ENCODE measurements at regions not wholly inside any gene's neighbourhood (a gene's known extent, or its start where the extent isn't known, plus 50 kb on each side); places are given as distances from the start of the nearest gene placed in this dataset.

DNA sequence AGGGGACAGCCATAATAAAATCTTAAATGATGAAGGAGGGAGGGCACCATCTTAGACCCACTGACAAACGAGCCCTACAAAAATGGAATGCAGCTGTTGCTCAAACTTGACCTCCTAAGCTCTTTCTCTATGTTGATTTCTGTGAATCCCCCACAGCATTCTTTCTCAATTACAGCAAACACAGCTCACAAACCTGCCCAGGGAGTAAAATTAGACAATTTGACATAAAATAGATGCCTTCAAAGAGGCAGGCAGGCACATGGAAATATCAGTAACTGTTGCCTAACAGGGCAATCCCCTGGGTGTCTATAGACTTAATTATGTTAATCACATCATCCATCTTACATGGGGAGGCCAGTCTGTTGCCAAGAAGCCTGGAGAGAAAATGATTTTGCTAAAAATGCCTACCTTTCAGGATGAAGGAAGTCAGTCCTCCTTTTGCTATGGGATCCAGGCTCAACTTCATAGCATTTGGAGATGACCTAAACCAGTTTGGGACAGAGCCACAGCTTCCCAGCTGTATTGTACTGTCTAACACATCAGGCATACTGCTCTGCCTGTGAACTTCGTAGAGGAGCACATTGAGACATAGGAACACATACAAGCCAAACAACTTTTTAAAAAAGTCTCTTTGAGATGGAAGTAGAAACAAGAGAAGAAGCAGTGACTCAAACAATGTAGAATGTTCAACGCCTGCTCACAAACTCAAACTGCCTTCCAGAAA is 1177.4 kb downstream of the SORCS1 start:
- intact Hi-C loops (cut with micrococcal nuclease), result no loop called here

GRCh38 chr10:105986486-105986885 is 1178.0 kb downstream of the SORCS1 start:
- intact Hi-C loops (cut with micrococcal nuclease), result no loop called here

DNA sequence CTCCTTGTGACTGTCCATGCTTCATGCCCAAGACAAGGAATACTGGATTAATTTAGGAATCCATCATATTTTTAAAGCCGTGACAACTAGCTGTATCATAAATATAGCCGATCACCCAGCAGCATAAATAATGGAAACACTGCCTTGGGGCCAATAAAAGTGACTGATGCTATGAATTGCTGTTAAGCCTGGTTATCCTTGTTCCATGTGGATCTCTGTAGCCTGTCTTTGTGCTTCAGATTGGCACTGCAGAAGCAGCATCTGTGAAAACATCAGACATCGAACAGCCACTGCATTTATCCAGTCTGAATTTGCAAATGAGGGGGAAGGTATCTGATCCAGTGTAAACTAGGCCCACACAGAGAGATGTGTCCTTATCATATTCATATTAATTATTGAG is 1181.8 kb downstream of the SORCS1 start:
- intact Hi-C loops (cut with micrococcal nuclease), result no loop called here

- intact Hi-C loops (cut with micrococcal nuclease), result no loop called here
These were observed 1182.8 kb downstream of the SORCS1 start for GRCh38 chr10:105981679-105982078.

DNA sequence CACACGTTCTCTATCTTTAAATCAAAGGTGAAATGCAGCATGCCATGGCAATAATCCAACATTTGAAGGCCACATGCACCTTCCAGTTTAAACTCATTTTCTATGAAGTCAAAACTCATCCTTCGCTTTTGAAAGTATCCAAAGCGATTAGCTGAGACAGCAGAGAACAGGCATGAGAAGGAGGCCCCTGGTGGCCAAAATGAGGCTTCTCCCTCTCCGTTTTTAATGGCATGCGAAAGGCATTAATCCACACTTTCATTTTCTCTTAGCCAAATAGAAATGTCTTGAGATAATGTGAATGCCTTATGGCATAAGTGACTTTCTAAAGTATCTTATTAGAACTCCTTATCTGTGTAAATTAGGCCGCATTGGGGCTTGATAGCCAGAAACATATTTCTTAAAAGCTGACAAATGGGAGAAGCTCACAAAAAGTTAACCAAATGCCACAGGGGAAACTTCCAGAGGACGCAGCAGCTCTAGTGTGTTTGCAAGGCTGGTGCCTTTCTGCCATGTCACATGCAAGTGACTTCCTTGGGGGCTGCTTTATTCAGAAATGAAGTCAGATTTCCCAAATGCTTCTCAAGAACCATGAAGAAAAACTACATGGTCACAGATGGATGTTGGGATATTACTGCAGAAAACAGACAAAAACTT is 1189.6 kb downstream of the SORCS1 start:
- intact Hi-C loops (cut with micrococcal nuclease), result loop anchor here (2.0 kb wide), 1 partner anchor 24 kb away; no protein-coding TSS in a partner anchor

GRCh38 chr10:105973902-105974301 is 1190.6 kb downstream of the SORCS1 start:
- intact Hi-C loops (cut with micrococcal nuclease), result loop anchor here (2.0 kb wide), 1 partner anchor 23 kb away; no protein-coding TSS in a partner anchor

DNA sequence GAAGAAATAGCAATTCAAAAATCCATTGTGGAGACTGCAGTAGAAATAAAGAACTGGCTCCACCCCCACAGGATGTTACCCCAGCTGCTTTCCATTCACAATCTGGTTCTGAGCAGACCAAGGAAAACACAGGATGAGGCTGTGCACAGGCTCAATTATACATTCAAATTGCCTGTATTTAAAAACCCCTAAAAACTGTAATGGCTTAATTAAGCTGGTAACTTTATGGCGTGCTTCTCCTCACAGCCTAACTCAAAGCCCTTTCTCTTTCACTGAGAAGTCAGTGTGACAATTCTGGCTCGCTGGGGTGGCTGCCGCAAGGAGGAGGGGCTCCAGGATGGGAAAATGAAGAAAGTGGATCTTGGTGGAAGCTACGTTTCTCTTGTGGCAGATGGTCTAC is 1191.1 kb downstream of the SORCS1 start:
- intact Hi-C loops (cut with micrococcal nuclease), result no loop called here

- intact Hi-C loops (cut with micrococcal nuclease), result no loop called here
These were observed 1193.0 kb downstream of the SORCS1 start for GRCh38 chr10:105971460-105971859.

GRCh38 chr10:105969884-105970377 is 1194.6 kb downstream of the SORCS1 start:
- intact Hi-C loops (cut with micrococcal nuclease), result no loop called here

DNA sequence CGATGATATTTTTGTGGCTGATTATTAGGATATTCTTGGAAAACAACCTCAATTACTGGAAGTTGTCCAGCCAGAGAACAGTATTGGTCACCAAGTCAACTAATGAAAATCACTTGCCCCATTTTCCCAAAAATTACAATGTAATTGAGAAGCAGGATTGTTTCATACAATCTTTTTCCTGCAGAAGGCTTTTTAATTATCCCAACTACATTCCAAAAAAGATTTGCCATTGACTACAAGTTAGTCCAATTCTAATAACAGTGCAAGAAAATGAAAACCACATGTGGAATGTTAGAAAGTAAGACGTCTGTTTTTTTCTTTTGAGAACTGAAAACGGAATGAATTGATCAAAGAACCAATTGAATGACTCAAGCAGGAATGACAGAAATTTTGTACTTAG is 1195.8 kb downstream of the SORCS1 start:
- intact Hi-C loops (cut with micrococcal nuclease), result no loop called here

DNA sequence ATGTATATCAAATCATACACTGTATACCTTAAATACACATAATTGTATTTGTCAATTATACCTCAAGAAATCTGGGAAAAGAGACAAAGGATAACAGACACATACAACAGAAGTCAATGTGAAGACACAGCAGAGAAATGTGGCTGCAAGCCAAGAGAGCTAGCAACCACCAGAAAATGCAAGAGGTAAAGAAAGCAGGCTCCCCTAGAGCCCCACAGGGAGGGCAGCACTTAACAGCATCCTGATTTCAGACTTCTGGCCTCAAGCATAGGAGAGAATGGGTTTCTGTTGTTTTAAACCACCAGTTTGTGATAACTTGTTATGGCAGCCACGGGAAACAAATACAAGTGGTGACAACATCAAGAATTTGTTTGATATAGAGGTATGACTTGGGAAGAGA is 1197.2 kb downstream of the SORCS1 start:
- intact Hi-C loops (cut with micrococcal nuclease), result no loop called here

- intact Hi-C loops (cut with micrococcal nuclease), result no loop called here
These were observed 1199.4 kb downstream of the SORCS1 start for GRCh38 chr10:105965141-105965540.

DNA sequence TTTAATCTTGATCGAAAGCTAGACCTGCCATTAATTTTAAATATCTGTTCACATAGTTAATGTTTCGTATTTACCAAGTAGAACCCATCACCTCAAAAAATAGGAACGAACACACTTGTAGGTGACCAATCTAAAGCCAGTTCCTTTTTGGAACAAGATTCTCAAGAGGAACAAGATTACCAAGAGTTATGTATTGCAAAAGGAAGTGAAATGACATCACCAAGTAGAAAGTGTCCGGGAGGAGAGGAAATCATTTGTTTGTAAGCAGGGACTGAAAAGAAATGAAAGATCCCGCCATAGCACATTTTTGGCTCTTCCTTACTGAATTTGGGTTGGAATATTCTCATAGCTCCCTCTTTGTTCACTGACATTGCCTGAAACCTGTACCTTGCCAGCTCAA is 1200.5 kb downstream of the SORCS1 start:
- intact Hi-C loops (cut with micrococcal nuclease), result no loop called here

GRCh38 chr10:105963334-105963884 is 1201.1 kb downstream of the SORCS1 start:
- intact Hi-C loops (cut with micrococcal nuclease), result no loop called here

GRCh38 chr10:105956550-105956949 is 1208.0 kb downstream of the SORCS1 start:
- intact Hi-C loops (cut with micrococcal nuclease), result no loop called here

- intact Hi-C loops (cut with micrococcal nuclease), result no loop called here
These were observed 1210.6 kb downstream of the SORCS1 start for GRCh38 chr10:105953861-105954260.

GRCh38 chr10:105953056-105953455 is 1211.5 kb downstream of the SORCS1 start:
- intact Hi-C loops (cut with micrococcal nuclease), result no loop called here

GRCh38 chr10:105952153-105952552 is 1212.4 kb downstream of the SORCS1 start:
- intact Hi-C loops (cut with micrococcal nuclease), result no loop called here

GRCh38 chr10:105950410-105950809 is 1214.1 kb downstream of the SORCS1 start:
- intact Hi-C loops (cut with micrococcal nuclease), result loop anchor here (1.0 to 2.0 kb wide), 2 partner anchors 24 to 239 kb away; no protein-coding TSS in a partner anchor

DNA sequence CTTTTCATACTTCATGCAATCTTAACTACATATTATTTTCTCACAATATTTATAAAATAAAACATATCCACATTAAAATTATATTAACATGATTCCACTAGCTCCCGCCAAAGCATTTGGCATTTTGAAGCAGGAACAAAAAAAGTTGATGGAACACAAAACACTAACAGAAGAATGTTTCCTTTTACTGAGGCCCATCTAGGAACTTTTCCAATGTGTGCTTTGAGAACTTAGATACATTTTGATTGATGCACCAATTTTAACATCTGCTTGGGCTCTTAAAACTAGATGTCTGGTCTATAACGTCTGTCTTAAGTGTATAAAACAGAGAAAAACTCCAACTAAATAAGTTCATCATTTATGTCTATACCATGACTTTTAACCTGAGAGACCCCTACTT is 1214.8 kb downstream of the SORCS1 start:
- intact Hi-C loops (cut with micrococcal nuclease), result loop anchor here (1.0 to 2.0 kb wide), 2 partner anchors 25 to 240 kb away; no protein-coding TSS in a partner anchor

DNA sequence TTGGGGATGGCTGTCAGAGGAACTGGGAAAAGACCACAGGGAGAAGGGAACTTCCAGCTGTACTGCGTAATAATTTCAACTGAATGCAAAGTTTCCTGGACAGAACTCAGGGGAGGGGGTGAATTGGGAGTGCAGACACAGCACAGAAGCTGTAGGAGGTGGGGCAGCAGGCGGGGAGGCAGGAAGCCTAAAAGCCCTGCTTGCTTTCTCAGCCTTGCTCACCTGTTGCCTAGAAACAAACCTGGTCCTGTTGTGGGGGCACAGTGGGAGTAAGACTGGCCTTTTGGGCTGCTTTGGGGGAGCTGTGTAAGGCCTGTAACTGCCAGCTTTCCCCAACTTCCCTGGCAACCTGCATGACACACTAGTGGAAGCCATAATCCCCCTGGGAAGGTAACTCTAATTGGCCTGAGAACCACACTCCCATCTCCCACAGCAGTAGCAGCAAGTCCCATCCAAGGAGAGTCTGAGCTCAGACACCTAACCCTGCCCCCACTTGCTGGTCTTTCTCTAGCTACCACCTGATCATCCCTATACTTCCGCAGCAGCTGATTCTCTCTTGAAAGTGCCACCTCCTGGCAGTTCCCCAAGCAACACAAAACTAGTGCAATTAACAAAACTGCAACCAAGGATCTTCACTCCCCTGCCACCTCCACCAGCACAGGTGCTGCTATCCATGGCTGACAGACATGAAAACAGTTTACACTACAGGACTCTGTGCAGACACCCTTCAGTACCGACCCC is 1239.3 kb downstream of the SORCS1 start:
- intact Hi-C loops (cut with micrococcal nuclease), result no loop called here

DNA sequence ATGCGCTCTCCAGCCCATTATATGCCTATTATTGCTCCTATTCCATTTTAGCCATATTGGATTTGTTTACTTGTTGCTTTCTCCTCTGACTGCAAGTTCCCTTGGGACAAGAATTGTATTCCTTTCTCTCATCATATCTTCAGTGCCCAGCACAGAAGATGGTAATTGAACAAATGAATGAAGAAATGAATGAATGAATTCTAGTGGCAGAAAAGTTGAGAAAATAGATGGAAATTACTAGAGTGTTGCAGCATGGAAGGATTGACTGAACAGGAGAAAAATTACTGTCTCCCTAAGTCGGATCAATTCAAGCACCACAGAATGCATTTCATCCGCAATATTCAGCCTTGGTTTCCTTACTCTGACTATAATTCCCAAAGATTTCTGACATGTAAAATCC is 1243.2 kb downstream of the SORCS1 start:
- intact Hi-C loops (cut with micrococcal nuclease), result no loop called here

All from T-helper 1 cell treated with Interleukin-12 subunit alpha and Interleukin-12 subunit beta and Interleukin-4 antibody, amounts not matched to agents 30 ng/mL and 1 ng/mL, for 36 hours (primary cell).